Brain microvascular endothelial cell (primary cell): ENCODE measurements at regions not wholly inside any gene's neighbourhood (a gene's known extent, or its start where the extent isn't known, plus 50 kb on each side); places are given as distances from the start of the nearest gene placed in this dataset.

Experiments used
- DNase-seq: peaks from one replicate; pipeline ENCODE4 v3.0.0-alpha.2; 2020
- H3K27ac ChIP-seq: fragments of 250-450 bp; sonication (Bioruptor Pico); 2 replicates; pipeline ENCODE4 v1.5.1; 2020; ENCODE audit warnings: mild to moderate bottlenecking, moderate library complexity
- H3K27me3 ChIP-seq: fragments of 250-450 bp; sonication (Bioruptor Pico); replicated peaks from 2 replicates; pipeline ENCODE4 v1.5.1; 2020; ENCODE audit warnings: mild to moderate bottlenecking
- H3K36me3 ChIP-seq: fragments of 250-450 bp; sonication (Bioruptor Pico); replicated peaks from 2 replicates; pipeline ENCODE4 v1.5.1; 2020; ENCODE audit warnings: mild to moderate bottlenecking
- H3K4me3 ChIP-seq: 2 replicates; pipeline ENCODE4 v1.5.1; 2011; ENCODE audit warnings: low read depth, mild to moderate bottlenecking, control low read depth, low read length, moderate library complexity
- in situ Hi-C: cut with HindIII; loops from 2 replicates; pipeline ENCODE4 v1.10.0; 2017; ENCODE audit warnings: low sequenced_read_pairs, low pct_ligation_motif_present
- TF ChIP-seq, protein P1 (sequence below): IDR thresholded peaks from 2 replicates; pipeline ENCODE4 v1.5.1; 2011; ENCODE audit warnings: low read depth, mild to moderate bottlenecking, moderate library complexity, low read length, control low read depth, inconsistent platforms; ENCODE audit errors: missing control alignments

DNA sequence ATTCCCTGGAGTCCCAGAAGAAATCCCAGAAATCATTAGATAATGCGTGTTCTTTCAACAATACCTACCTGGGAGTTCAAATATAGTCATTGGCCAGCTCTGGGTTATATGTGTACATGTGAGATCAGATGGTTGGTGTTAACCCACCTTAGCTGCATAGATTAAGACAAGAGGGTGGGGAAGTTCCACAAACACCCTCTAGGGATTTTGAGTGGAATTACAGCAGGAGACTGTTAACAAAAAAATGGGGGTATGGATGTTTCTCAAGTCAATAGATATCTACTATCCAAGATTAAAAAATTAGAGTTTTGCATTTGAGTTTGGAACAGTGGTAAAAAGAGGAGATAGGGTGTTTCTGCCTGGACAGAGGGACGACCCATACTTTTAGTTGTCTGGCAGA lies 282.5 kb upstream of the CNTN3 start:
- no peaks in the 10 kb centered on the region for H3K36me3 ChIP-seq
- no peak for DNase-seq
- no peak overlapping the region for H3K27ac ChIP-seq
- H3K4me3 ChIP-seq = no peak overlapping the region
- TF ChIP-seq, protein P1, sequence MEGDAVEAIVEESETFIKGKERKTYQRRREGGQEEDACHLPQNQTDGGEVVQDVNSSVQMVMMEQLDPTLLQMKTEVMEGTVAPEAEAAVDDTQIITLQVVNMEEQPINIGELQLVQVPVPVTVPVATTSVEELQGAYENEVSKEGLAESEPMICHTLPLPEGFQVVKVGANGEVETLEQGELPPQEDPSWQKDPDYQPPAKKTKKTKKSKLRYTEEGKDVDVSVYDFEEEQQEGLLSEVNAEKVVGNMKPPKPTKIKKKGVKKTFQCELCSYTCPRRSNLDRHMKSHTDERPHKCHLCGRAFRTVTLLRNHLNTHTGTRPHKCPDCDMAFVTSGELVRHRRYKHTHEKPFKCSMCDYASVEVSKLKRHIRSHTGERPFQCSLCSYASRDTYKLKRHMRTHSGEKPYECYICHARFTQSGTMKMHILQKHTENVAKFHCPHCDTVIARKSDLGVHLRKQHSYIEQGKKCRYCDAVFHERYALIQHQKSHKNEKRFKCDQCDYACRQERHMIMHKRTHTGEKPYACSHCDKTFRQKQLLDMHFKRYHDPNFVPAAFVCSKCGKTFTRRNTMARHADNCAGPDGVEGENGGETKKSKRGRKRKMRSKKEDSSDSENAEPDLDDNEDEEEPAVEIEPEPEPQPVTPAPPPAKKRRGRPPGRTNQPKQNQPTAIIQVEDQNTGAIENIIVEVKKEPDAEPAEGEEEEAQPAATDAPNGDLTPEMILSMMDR = no peak
- in situ Hi-C loops = no loop called here
- H3K27me3 ChIP-seq = no peaks in the 10 kb centered on the region

DNA sequence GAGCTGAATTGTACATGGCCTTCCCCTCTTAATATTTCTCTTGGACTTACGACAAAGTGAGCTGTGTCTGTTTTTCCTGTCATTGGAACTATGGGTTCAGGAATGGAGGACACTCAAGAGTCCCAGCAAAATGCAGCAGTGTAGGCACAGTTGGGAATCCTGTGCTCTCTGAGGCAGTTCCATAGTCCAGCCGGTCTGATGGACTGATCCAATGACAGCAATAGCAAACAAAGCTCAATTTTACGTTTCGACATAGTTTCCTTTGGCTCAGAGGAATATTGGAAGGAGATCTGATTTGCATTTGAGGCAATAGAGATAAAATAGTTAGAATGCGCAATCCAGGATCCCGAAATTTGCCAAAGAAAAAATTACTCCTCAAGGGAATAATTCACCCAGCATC lies 276.9 kb upstream of the CNTN3 start:
- no peak for DNase-seq
- TF ChIP-seq, protein P1 = no peak
- no peak overlapping the region for H3K4me3 ChIP-seq
- no peaks in the 10 kb centered on the region for H3K27me3 ChIP-seq
- H3K36me3 ChIP-seq = no peaks in the 10 kb centered on the region
- no peak overlapping the region for H3K27ac ChIP-seq
- in situ Hi-C loops = no loop called here

DNA sequence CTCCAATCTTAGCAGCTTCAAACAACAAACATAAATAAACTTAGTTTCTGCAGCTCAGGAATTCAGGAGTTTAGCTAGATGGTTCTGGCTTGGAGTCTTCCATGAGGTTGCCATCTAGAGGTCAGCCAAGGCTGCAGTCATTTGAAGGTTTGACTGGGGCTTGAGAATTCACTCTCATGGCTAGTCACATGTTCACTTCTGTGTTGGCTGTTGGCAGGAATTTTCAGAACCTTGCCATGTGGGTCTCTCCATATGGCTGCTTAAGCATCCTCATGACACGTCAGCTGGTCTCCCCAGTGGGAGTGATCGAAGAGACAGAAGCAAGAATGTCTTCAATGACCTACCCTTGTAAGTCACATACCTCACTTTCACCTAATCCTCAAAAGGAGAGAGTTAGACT lies 269.2 kb upstream of the CNTN3 start:
- Histone ChIP-seq H3K27me3 (no peaks in the 10 kb centered on the region), H3K36me3 (no peaks in the 10 kb centered on the region), H3K27ac (no peak overlapping the region), H3K4me3 (no peak overlapping the region)
- no peak for DNase-seq
- TF ChIP-seq, protein P1 = peak; percentile 19
- in situ Hi-C loops = no loop called here

DNA sequence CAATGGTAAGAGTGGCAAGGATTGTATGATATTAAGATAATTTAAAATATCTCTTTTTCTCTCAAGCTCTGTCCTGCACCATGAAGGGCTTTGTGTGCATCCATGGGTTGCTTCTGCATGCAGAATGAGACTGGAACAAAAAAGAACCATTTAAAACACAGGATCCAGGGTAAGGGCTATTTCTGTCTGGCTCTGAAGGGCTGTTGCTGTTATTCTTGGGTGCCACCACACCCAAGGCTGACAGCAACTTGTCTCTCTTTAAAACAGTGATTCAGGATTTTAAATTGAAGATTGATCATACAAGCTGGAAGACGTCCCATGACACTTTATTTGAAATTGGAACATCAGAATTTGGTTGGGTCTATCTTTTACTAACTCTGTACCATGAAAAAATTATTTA lies 268.8 kb upstream of the CNTN3 start:
- DNase-seq = no peak
- TF ChIP-seq, protein P1 = no peak
- Histone ChIP-seq H3K27ac (no peak overlapping the region), H3K27me3 (no peaks in the 10 kb centered on the region), H3K36me3 (no peaks in the 10 kb centered on the region), H3K4me3 (no peak overlapping the region)
- in situ Hi-C loops = no loop called here

DNA sequence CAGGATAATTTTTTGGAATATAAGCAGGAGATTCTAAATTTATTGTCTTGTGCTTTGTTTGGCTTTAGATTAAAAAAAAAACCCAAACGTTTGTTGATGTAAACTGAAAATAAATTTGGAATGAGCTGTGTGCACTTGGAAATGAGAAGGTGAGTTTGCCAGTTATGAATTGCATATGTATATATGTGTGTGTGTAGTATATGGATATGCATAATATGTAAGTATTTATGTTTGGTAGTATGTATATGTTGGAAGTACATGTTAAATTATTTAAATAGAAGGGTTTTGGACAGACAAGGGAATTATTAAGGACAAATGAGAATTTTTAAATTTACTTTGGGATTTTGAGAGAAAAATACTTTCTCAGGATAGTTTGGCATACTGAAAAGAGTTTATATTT lies 265.8 kb upstream of the CNTN3 start:
- in situ Hi-C loops = no loop called here
- no peak overlapping the region for H3K4me3 ChIP-seq
- H3K27me3 ChIP-seq = no peaks in the 10 kb centered on the region
- no peaks in the 10 kb centered on the region for H3K36me3 ChIP-seq
- TF ChIP-seq, protein P1 = no peak
- DNase-seq = no peak
- H3K27ac ChIP-seq = no peak overlapping the region

DNA sequence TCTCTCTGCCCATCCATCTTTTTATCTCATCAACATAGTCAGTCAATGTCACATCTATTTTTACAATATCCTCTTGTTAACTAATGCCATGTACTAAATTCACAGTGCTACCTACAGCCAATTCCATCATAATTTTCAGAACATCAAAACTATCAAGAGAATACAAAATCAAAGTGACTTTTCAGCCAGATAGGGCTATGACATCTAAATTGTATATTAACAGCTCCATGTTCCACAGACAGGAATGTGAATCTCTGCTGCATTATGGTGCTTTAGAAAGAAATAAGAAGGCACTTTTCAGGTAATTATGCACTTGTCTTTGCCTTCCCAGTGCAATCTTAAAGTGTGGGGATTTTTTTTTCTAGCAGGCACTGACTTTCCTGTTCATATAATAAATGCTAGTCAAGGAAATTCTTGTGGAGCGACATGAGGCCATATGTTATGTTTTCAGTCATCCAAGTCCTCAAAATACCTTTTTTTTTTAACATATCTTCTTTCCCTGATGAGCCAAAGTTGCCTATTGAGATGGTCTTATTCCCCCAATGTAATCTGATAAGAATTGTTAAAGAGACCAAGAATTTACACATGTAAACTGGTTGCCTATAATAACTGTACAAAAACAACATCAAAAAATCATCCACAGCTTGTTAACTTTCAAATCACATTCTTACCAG lies 252.0 kb upstream of the CNTN3 start:
- no peak overlapping the region for H3K4me3 ChIP-seq
- TF ChIP-seq, protein P1 = no peak
- no peaks in the 10 kb centered on the region for H3K27me3 ChIP-seq
- H3K36me3 ChIP-seq = no peaks in the 10 kb centered on the region
- in situ Hi-C loops = no loop called here
- H3K27ac ChIP-seq = no peak overlapping the region
- DNase-seq = no peak
